Smooth muscle cell (in vitro differentiated cells): ENCODE measurements at regions not wholly inside any gene's neighbourhood (a gene's known extent, or its start where the extent isn't known, plus 50 kb on each side); places are given as distances from the start of the nearest gene placed in this dataset.

Source experiments
- DNase-seq: peaks from one replicate; lab custom pipeline; 2025; ENCODE audit not compliant: unreplicated experiment; lab: John Stamatoyannopoulos, UW
- H2AFZ ChIP-seq: fragments of 200-600 bp; sonication (generic); 2 replicates; pipeline ENCODE4 v1.6.0; 2016; ENCODE audit warnings: antibody characterized with exemption, low read depth, mild to moderate bottlenecking
- H3F3A ChIP-seq: fragments of 200-600 bp; sonication (generic); 2 replicates; pipeline ENCODE4 v1.6.0; 2017; ENCODE audit warnings: antibody characterized with exemption, low read depth
- H3K27ac ChIP-seq: fragments of 200-600 bp; sonication (generic); 2 replicates; pipeline ENCODE4 v1.5.1; 2016; ENCODE audit warnings: low read depth, mild to moderate bottlenecking
- H3K27me3 ChIP-seq: fragments of 200-600 bp; sonication (generic); 2 replicates; pipeline ENCODE4 v1.6.1; 2016; ENCODE audit warnings: low read depth, mild to moderate bottlenecking
- H3K36me3 ChIP-seq: fragments of 200-600 bp; sonication (generic); 2 replicates; pipeline ENCODE4 v1.5.1; 2016; ENCODE audit warnings: low read depth
- H3K4me1 ChIP-seq: fragments of 200-600 bp; sonication (generic); 2 replicates; pipeline ENCODE4 v1.5.1; 2016; ENCODE audit warnings: low read depth
- H3K4me2 ChIP-seq: fragments of 200-600 bp; sonication (generic); 2 replicates; pipeline ENCODE4 v1.6.0; 2016; ENCODE audit warnings: mild to moderate bottlenecking
- H3K4me3 ChIP-seq: fragments of 200-600 bp; sonication (generic); 2 replicates; pipeline ENCODE4 v1.5.1; 2016; ENCODE audit warnings: mild to moderate bottlenecking
- H3K79me2 ChIP-seq: fragments of 200-600 bp; sonication (generic); 2 replicates; pipeline ENCODE4 v1.6.0; 2016; ENCODE audit warnings: low read depth, mild to moderate bottlenecking
- H3K9ac ChIP-seq: fragments of 200-600 bp; sonication (generic); 2 replicates; pipeline ENCODE4 v1.6.0; 2016; ENCODE audit warnings: low read depth
- H3K9me3 ChIP-seq: fragments of 200-600 bp; sonication (generic); replicated peaks from 2 replicates; pipeline ENCODE4 v1.5.1; 2016; ENCODE audit warnings: low read depth
- H4K20me1 ChIP-seq: fragments of 200-600 bp; sonication (generic); 2 replicates; pipeline ENCODE4 v1.6.0; 2016; ENCODE audit warnings: low read depth
- WGBS: methylation state at CpG from one replicate; pipeline ENCODE4 v1.1.7; 2016; ENCODE audit warnings: low lambda C conversion rate; 5-methylcytosine and 5-hydroxymethylcytosine counted together
- TF ChIP-seq, protein P1 (sequence below): fragments of 200-600 bp; sonication (generic); IDR thresholded peaks from 2 replicates; pipeline ENCODE4 v1.5.1; 2017; ENCODE audit warnings: borderline replicate concordance, mild to moderate bottlenecking, antibody characterized with exemption; ENCODE audit not compliant: insufficient read depth, poor library complexity, severe bottlenecking

DNA sequence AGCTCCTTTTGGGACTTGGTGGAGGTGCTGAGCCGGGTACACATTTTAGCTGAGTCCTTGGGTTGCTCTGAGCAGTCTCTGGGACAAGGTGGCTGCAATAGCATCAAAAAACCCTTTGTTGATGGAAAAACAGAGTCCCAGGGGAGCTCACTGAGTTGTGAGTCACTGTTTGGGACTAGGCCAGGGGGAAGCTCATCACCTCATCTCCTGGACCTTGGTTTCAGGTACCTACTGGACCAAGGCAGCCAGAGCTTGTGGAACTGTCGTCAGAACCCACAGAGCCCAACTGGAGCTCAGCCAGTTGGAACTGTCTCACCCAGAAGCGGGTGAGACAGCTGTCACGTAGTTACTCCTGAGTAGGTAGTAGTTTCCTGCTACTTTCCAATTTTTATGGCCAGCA lies 146.7 kb downstream of the HLX start:
- Histone ChIP-seq H3K9me3 (no peaks in the 10 kb centered on the region), H3K79me2 (no peaks in the 10 kb centered on the region), H3K27me3 (no peaks in the 10 kb centered on the region), H3K36me3 (no peaks in the 10 kb centered on the region), H3K27ac (no peak overlapping the region), H3K4me2 (no peak overlapping the region), H3K4me1 (no peaks in the 10 kb centered on the region), H3F3A (no peaks in the 10 kb centered on the region), H3K9ac (no peak overlapping the region), H3K4me3 (no peak overlapping the region), H4K20me1 (no peaks in the 10 kb centered on the region), H2AFZ (no peak overlapping the region)
- 85% methylated on average over 4 of the region's 4 CpGs for WGBS
- TF ChIP-seq, protein P1, sequence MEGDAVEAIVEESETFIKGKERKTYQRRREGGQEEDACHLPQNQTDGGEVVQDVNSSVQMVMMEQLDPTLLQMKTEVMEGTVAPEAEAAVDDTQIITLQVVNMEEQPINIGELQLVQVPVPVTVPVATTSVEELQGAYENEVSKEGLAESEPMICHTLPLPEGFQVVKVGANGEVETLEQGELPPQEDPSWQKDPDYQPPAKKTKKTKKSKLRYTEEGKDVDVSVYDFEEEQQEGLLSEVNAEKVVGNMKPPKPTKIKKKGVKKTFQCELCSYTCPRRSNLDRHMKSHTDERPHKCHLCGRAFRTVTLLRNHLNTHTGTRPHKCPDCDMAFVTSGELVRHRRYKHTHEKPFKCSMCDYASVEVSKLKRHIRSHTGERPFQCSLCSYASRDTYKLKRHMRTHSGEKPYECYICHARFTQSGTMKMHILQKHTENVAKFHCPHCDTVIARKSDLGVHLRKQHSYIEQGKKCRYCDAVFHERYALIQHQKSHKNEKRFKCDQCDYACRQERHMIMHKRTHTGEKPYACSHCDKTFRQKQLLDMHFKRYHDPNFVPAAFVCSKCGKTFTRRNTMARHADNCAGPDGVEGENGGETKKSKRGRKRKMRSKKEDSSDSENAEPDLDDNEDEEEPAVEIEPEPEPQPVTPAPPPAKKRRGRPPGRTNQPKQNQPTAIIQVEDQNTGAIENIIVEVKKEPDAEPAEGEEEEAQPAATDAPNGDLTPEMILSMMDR = no peak
- no peak for DNase-seq

DNA sequence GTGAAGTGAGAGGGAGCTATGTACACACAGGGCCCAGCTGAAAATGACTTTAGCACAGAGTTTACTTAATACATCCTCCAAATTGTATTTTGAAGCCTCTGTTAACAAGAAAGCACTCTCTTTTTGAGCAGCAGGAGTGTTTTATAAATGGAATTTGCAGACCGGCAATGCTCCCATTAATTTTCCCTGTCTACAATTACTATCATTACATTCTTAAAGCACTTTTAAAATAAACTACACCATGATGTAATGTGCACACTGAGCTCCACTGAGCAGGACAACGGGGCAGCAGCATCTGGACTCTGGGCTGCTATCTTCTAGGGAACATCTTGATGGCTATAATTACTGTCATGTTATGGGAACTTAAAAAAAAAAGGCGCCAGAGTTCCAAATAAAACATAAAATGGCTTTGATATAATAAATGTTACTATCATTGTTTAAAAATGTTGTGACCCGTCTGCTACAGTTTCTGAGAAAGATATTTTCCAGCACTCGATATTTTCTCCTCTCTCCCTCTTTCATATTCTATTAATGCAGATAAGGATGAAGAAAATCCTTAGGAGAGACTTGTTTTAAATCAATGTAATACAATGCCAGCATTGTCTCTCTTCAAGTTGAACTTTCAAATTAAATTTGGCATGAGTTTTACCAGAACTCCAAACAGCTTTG lies 150.9 kb downstream of the HLX start:
- Histone ChIP-seq H3K4me3 (no peak overlapping the region), H3K27me3 (no peaks in the 10 kb centered on the region), H4K20me1 (no peaks in the 10 kb centered on the region), H3K4me2 (no peak overlapping the region), H3F3A (no peaks in the 10 kb centered on the region), H3K36me3 (no peaks in the 10 kb centered on the region), H3K27ac (no peak overlapping the region), H3K9ac (no peak overlapping the region), H3K4me1 (no peaks in the 10 kb centered on the region), H2AFZ (no peak overlapping the region), H3K9me3 (no peaks in the 10 kb centered on the region), H3K79me2 (no peaks in the 10 kb centered on the region)
- WGBS = 53% methylated on average over 5 of the region's 5 CpGs
- TF ChIP-seq, protein P1 = no peak
- no peak for DNase-seq

DNA sequence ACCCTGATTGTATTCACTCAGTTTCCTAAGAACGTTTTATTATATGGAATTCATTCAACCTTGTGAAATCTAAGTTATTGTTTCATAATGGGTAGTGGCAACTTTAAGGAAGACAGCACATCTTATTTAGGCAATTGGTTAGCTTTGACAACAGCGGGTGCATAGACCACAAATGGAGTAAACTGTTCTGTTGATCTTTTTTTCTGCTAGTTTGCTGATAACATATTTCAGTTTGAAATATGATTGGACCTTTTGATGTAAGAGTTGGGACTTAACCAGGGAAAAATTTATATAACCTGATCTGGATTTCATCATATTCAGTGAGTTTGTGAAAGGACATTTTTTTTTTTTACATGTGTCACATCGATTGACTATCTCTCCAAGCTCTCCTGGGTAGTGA lies 151.7 kb downstream of the HLX start:
- H3K79me2 ChIP-seq = no peaks in the 10 kb centered on the region
- H2AFZ ChIP-seq = no peak overlapping the region
- 87% methylated on average over 3 of the region's 3 CpGs for WGBS
- H3K9me3 ChIP-seq = no peaks in the 10 kb centered on the region
- H3K36me3 ChIP-seq = no peaks in the 10 kb centered on the region
- no peak overlapping the region for H3K4me3 ChIP-seq
- DNase-seq = no peak
- no peaks in the 10 kb centered on the region for H3F3A ChIP-seq
- no peaks in the 10 kb centered on the region for H4K20me1 ChIP-seq
- H3K27ac ChIP-seq = no peak overlapping the region
- no peaks in the 10 kb centered on the region for H3K27me3 ChIP-seq
- TF ChIP-seq, protein P1 = no peak
- H3K9ac ChIP-seq = no peak overlapping the region
- no peak overlapping the region for H3K4me2 ChIP-seq
- H3K4me1 ChIP-seq = no peaks in the 10 kb centered on the region

DNA sequence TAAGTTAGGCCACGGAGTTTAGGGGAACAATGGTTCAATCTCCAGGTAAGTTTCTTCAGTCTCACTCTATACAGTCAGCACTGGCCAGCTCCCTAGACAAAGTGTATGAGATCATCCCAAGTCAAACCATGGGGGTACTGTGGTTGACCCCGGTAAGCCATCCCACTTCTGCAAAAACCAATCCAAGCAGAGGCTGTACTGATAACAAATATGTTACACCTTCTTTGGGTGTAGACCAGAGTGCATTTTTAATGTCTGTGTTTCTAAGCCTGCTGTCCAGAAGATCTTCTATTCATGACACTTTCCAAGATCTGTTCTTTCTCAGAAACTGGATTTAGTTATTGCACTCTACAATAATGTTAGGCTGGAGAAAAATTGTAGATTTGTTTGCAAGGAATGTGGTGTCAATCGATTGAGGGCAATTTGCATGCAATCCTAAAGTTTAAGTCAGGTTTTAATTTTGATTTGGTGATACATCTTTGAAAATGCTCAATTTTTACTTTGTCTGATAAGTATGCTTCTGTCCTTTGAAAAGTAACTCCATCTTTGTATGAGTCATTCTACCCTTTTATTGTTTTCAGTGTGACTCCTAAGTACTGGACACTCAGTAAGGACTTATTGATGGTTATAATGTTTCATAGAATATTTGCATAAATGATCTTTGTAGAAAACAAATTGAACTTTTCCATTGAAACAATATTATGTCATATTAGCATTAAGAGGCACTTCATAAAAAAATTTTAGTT lies 152.4 kb downstream of the HLX start:
- Histone ChIP-seq H3K27ac (no peak overlapping the region), H3K36me3 (no peaks in the 10 kb centered on the region), H3K4me2 (no peak overlapping the region), H2AFZ (no peak overlapping the region), H3K4me1 (no peaks in the 10 kb centered on the region), H3F3A (no peaks in the 10 kb centered on the region), H3K9ac (no peak overlapping the region), H3K4me3 (no peak overlapping the region), H3K9me3 (no peaks in the 10 kb centered on the region), H4K20me1 (no peaks in the 10 kb centered on the region), H3K27me3 (no peaks in the 10 kb centered on the region), H3K79me2 (no peaks in the 10 kb centered on the region)
- TF ChIP-seq, protein P1 = no peak
- DNase-seq = no peak
- 93% methylated on average over 3 of the region's 3 CpGs for WGBS
